Nephron (organoid): ENCODE measurements at regions not wholly inside any gene's neighbourhood (a gene's known extent, or its start where the extent isn't known, plus 50 kb on each side); places are given as distances from the start of the nearest gene placed in this dataset.
A peak's percentile ranks its signal among the peaks of the same experiment; 100 is the strongest.

ENCODE experiments used
- H3K27ac Mint-ChIP-seq, 3 experiments: 2 replicates each; pipeline ENCODE4 v1.8.0; 2020; ENCODE audit warnings: mixed read lengths in 3 of 3, mild to moderate bottlenecking in 2 of 3, moderate library complexity in 1 of 3
- H3K27me3 Mint-ChIP-seq: 2 replicates; pipeline ENCODE4 v1.8.0; 2021; ENCODE audit warnings: low read depth, mild to moderate bottlenecking, moderate library complexity, mixed read lengths
- H3K36me3 Mint-ChIP-seq: 2 replicates; pipeline ENCODE4 v1.8.0; 2020; ENCODE audit warnings: low read depth, mixed read lengths
- H3K4me1 Mint-ChIP-seq: 2 replicates; pipeline ENCODE4 v1.8.0; 2020; ENCODE audit warnings: mixed read lengths
- H3K4me3 Mint-ChIP-seq, 3 experiments: 2 replicates each; pipeline ENCODE4 v1.8.0; 2020; ENCODE audit warnings: mild to moderate bottlenecking in 3 of 3, mixed read lengths in 3 of 3, moderate library complexity in 2 of 3
- H3K9me3 Mint-ChIP-seq: 2 replicates; pipeline ENCODE4 v1.8.0; 2020; ENCODE audit warnings: mixed read lengths
- CTCF ChIP-seq, 3 experiments: fragments of 200-600 bp; sonication (generic); IDR thresholded peaks; one replicate each; pipeline ENCODE4 v1.5.0; 2021; ENCODE audit warnings: antibody characterized with exemption in 3 of 3; ENCODE audit not compliant: unreplicated experiment in 3 of 3

- H3K4me1 Mint-ChIP-seq = peaks cover 34% of the 10 kb centered on the region
- TF ChIP-seq CTCF (IDR thresholded peaks at IDR 0.05; ENCODE audit: unreplicated experiment in 3 of 3) = no peak
- H3K27ac Mint-ChIP-seq = no peak overlapping the region
- H3K4me3 Mint-ChIP-seq = no peak overlapping the region
- H3K36me3 Mint-ChIP-seq = no peaks in the 10 kb centered on the region
- peaks cover 4% of the 10 kb centered on the region for H3K27me3 Mint-ChIP-seq
- H3K9me3 Mint-ChIP-seq = no peaks in the 10 kb centered on the region
Measured at GRCh38 chr6:14724549-14724948, 521.3 kb upstream of the JARID2 start.

GRCh38 chr6:14726816-14727493, 518.9 kb upstream of the JARID2 start:
- H3K36me3 Mint-ChIP-seq = no peaks in the 10 kb centered on the region
- peaks cover 11% of the 10 kb centered on the region for H3K27me3 Mint-ChIP-seq

GRCh38 chr6:14727494-14728395, 518.1 kb upstream of the JARID2 start:
- Mint-ChIP-seq H3K27me3 (peaks cover 16% of the 10 kb centered on the region), H3K4me1 (peaks cover 43% of the 10 kb centered on the region), H3K27ac (no peak overlapping the region), H3K4me3 (no peak overlapping the region), H3K9me3 (no peaks in the 10 kb centered on the region), H3K36me3 (no peaks in the 10 kb centered on the region)
- TF ChIP-seq CTCF (IDR thresholded peaks at IDR 0.05; ENCODE audit: unreplicated experiment in 3 of 3) = no peak

More at GRCh38 chr6:14726816-14727493, 518.9 kb upstream of the JARID2 start:
- no peak for TF ChIP-seq CTCF (IDR thresholded peaks at IDR 0.05; ENCODE audit: unreplicated experiment in 3 of 3)
- no peak overlapping the region for H3K4me3 Mint-ChIP-seq
- H3K9me3 Mint-ChIP-seq = no peaks in the 10 kb centered on the region
- H3K27ac Mint-ChIP-seq = no peak overlapping the region
- peaks cover 39% of the 10 kb centered on the region for H3K4me1 Mint-ChIP-seq

GRCh38 chr6:14728396-14729024, 517.4 kb upstream of the JARID2 start:
- H3K9me3 Mint-ChIP-seq = no peaks in the 10 kb centered on the region
- peak overlapping the region in 2 of 3 experiments; percentile 21 to 64 for H3K27ac Mint-ChIP-seq
- H3K4me3 Mint-ChIP-seq = no peak overlapping the region
- H3K36me3 Mint-ChIP-seq = no peaks in the 10 kb centered on the region
- H3K27me3 Mint-ChIP-seq = peaks cover 16% of the 10 kb centered on the region
- TF ChIP-seq CTCF (IDR thresholded peaks at IDR 0.05; ENCODE audit: unreplicated experiment in 3 of 3) = no peak
- H3K4me1 Mint-ChIP-seq = peaks cover 49% of the 10 kb centered on the region

- Mint-ChIP-seq H3K4me3 (peak overlapping the region in 1 of 3 experiments; percentile 30), H3K4me1 (peaks cover 49% of the 10 kb centered on the region), H3K27me3 (peaks cover 16% of the 10 kb centered on the region), H3K27ac (peak overlapping the region; percentile 21 to 64 (median 32)), H3K36me3 (no peaks in the 10 kb centered on the region), H3K9me3 (peaks cover 5% of the 10 kb centered on the region)
- no peak for TF ChIP-seq CTCF (IDR thresholded peaks at IDR 0.05; ENCODE audit: unreplicated experiment in 3 of 3)
Measured at GRCh38 chr6:14729129-14729871, 516.6 kb upstream of the JARID2 start.
